Neural cell (in vitro differentiated cells): ENCODE measurements at regions not wholly inside any gene's neighbourhood (a gene's known extent, or its start where the extent isn't known, plus 50 kb on each side); places are given as distances from the start of the nearest gene placed in this dataset.

Source experiments
- CTCF ChIP-seq: fragments of 450-650 bp; IDR thresholded peaks from 2 replicates; pipeline ENCODE4 v1.5.1; 2014; ENCODE audit warnings: antibody characterized with exemption, mild to moderate bottlenecking, moderate library complexity; ENCODE audit not compliant: poor library complexity, severe bottlenecking
- EP300 ChIP-seq: fragments of 450-650 bp; conservative IDR thresholded peaks from 2 replicates; pipeline ENCODE4 v1.6.1; 2014; ENCODE audit warnings: antibody characterized with exemption, mild to moderate bottlenecking, moderate library complexity; ENCODE audit not compliant: poor library complexity, severe bottlenecking
- EZH2 ChIP-seq: fragments of 200-600, 300-800 bp; shearing (Covaris generic), sonication (generic); IDR thresholded peaks from 2 replicates; pipeline ENCODE4 v1.6.1; 2014; ENCODE audit warnings: antibody characterized with exemption, low read length, borderline replicate concordance, mild to moderate bottlenecking; ENCODE audit not compliant: insufficient read depth, poor library complexity, severe bottlenecking
- POLR2AphosphoS5 ChIP-seq: IDR thresholded peaks from 2 replicates; pipeline ENCODE4 v1.6.1; 2012
- RAD21 ChIP-seq: fragments of 450-650 bp; conservative IDR thresholded peaks from 2 replicates; pipeline ENCODE4 v1.6.1; 2014; ENCODE audit warnings: antibody characterized with exemption, mild to moderate bottlenecking, moderate library complexity
- REST ChIP-seq: IDR thresholded peaks from 2 replicates; pipeline ENCODE4 v1.6.1; 2012; ENCODE audit warnings: borderline replicate concordance
- TAF1 ChIP-seq: IDR thresholded peaks from 2 replicates; pipeline ENCODE4 v1.6.1; 2012; ENCODE audit warnings: low read depth

DNA sequence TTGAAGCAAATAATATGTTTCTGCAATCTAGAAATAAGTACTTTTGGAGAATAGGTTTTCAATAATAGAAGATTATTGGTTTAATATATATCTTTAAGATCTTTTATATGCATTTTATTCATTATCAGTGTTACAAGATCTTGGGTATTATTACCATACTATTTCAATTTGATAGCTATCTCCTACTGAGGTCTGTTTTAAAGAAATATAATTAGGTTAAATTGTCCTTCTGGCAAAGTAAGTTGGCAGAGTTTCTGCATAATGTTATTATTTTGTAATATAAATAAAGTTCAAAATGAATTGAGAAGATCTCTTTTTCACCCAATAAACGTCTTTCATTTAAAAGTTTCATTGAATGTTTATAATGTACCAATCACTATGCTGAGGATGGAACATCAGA, 443.7 kb downstream of the FAT4 start:
- no peak for TF ChIP-seq EZH2
- TF ChIP-seq REST, result no peak
- no peak for TF ChIP-seq RAD21
- TF ChIP-seq CTCF, result no peak
- TF ChIP-seq POLR2AphosphoS5, result no peak
- TF ChIP-seq EP300, result no peak
- TF ChIP-seq TAF1, result no peak
